Stimulated activated CD4-positive, alpha-beta T cell treated with anti-CD3 and anti-CD28 coated beads, TNF-alpha, amount 100 ng/mL, for 4 hours (primary cell): ENCODE measurements at regions not wholly inside any gene's neighbourhood (a gene's known extent, or its start where the extent isn't known, plus 50 kb on each side); places are given as distances from the start of the nearest gene placed in this dataset.
"Not testable (repeated sequence)": the region's sequence is repeated elsewhere in the genome, so short reads cannot be mapped to it uniquely, and the experiment has no call there.

Source experiments
- DNase-seq, 3 experiments: peaks; one replicate each; pipeline ENCODE4 v3.0.0-alpha.2; 2020; ENCODE audit warnings: low read depth in 3 of 3

GRCh38 chr4:123674762-123675465 is 278.3 kb downstream of the SPRY1 start:
- DNase-seq = no peak

- DNase-seq = no peak
Observed at GRCh38 chr4:123675567-123675966, 279.0 kb downstream of the SPRY1 start.

- DNase-seq = no peak
Observed at GRCh38 chr4:123676071-123676889, 279.7 kb downstream of the SPRY1 start.

- no peak for DNase-seq
Observed at GRCh38 chr4:123676890-123677229, 280.3 kb downstream of the SPRY1 start.

GRCh38 chr4:123682931-123683330 is 286.3 kb downstream of the SPRY1 start:
- no peak for DNase-seq

GRCh38 chr4:123684937-123685336 is 288.3 kb downstream of the SPRY1 start:
- DNase-seq = not testable (repeated sequence)

- DNase-seq = not testable (repeated sequence)
Observed at GRCh38 chr4:123695531-123695930, 298.9 kb downstream of the SPRY1 start.

- no peak for DNase-seq
Observed at GRCh38 chr4:123696687-123697086, 300.1 kb downstream of the SPRY1 start.

- no peak for DNase-seq
Observed at GRCh38 chr4:123698556-123698955, 302.0 kb downstream of the SPRY1 start.

GRCh38 chr4:123699880-123700771 is 303.5 kb downstream of the SPRY1 start:
- DNase-seq = no peak

- DNase-seq = no peak
Observed at GRCh38 chr4:123701131-123701575, 304.6 kb downstream of the SPRY1 start.

- DNase-seq = no peak
Observed at GRCh38 chr4:123705419-123705818, 308.8 kb downstream of the SPRY1 start.

GRCh38 chr4:123706973-123707372 is 310.4 kb downstream of the SPRY1 start:
- no peak for DNase-seq

GRCh38 chr4:123708902-123709301 is 312.3 kb downstream of the SPRY1 start:
- no peak for DNase-seq

GRCh38 chr4:123709336-123709735 is 312.7 kb downstream of the SPRY1 start:
- no peak for DNase-seq

- no peak for DNase-seq
Observed at GRCh38 chr4:123731035-123731434, 334.4 kb downstream of the SPRY1 start.

- no peak for DNase-seq
Observed at GRCh38 chr4:123737156-123737555, 340.6 kb downstream of the SPRY1 start.

GRCh38 chr4:123739806-123740205 is 343.2 kb downstream of the SPRY1 start:
- DNase-seq = no peak

- no peak for DNase-seq
Observed at GRCh38 chr4:123740236-123740635, 343.6 kb downstream of the SPRY1 start.

GRCh38 chr4:123741906-123742305 is 345.3 kb downstream of the SPRY1 start:
- no peak for DNase-seq

- no peak for DNase-seq
Observed at GRCh38 chr4:123743848-123744247, 347.3 kb downstream of the SPRY1 start.

- no peak for DNase-seq
Observed at GRCh38 chr4:123744664-123745290, 348.2 kb downstream of the SPRY1 start.
